ENCODE measurements at regions not wholly inside any gene's neighbourhood (a gene's known extent, or its start where the extent isn't known, plus 50 kb on each side); places are given as distances from the start of the nearest gene placed in this dataset.
A peak's percentile ranks its signal among the peaks of the same experiment; 100 is the strongest.

GRCh38 chr15:62663547-62663946, 379.0 kb upstream of the TPM1 start:
- Mint-ChIP-seq H3K27ac (ENCODE audit: unreplicated experiment) (no peak overlapping the region), H3K27me3 (ENCODE audit: low read depth) (no peaks in the 10 kb centered on the region), H3K4me3 (ENCODE audit: unreplicated experiment) (no peak overlapping the region), H3K4me1 (ENCODE audit: low read depth) (peaks cover 11% of the 10 kb centered on the region), H3K9me3 (ENCODE audit: low read depth) (no peaks in the 10 kb centered on the region), H3K36me3 (ENCODE audit: low read depth) (no peaks in the 10 kb centered on the region)
- TF ChIP-seq CTCF (IDR thresholded peaks at IDR 0.05) = no peak
- no peak for DNase-seq (ENCODE audit: low spot score)

GRCh38 chr15:62665449-62665848, 377.1 kb upstream of the TPM1 start:
- no peak for TF ChIP-seq CTCF (IDR thresholded peaks at IDR 0.05)
- H3K9me3 Mint-ChIP-seq (ENCODE audit: low read depth) = peaks cover 2% of the 10 kb centered on the region
- no peak overlapping the region for H3K4me3 Mint-ChIP-seq (ENCODE audit: unreplicated experiment)
- peak overlapping the region; percentile 32 for H3K27ac Mint-ChIP-seq (ENCODE audit: unreplicated experiment)
- no peak for DNase-seq (ENCODE audit: low spot score)
- no peaks in the 10 kb centered on the region for H3K27me3 Mint-ChIP-seq (ENCODE audit: low read depth)
- peaks cover 2% of the 10 kb centered on the region for H3K36me3 Mint-ChIP-seq (ENCODE audit: low read depth)
- peaks cover 11% of the 10 kb centered on the region for H3K4me1 Mint-ChIP-seq (ENCODE audit: low read depth)

- no peak for TF ChIP-seq CTCF (IDR thresholded peaks at IDR 0.05)
- Mint-ChIP-seq H3K36me3 (ENCODE audit: low read depth) (peaks cover 6% of the 10 kb centered on the region), H3K27me3 (ENCODE audit: low read depth) (no peaks in the 10 kb centered on the region), H3K9me3 (ENCODE audit: low read depth) (peaks cover 7% of the 10 kb centered on the region), H3K27ac (ENCODE audit: unreplicated experiment) (peak overlapping the region; percentile 32), H3K4me1 (ENCODE audit: low read depth) (peaks cover 11% of the 10 kb centered on the region), H3K4me3 (ENCODE audit: unreplicated experiment) (no peak overlapping the region)
- DNase-seq (ENCODE audit: low spot score) = no peak
Measured at GRCh38 chr15:62666046-62666445, 376.5 kb upstream of the TPM1 start.

DNA sequence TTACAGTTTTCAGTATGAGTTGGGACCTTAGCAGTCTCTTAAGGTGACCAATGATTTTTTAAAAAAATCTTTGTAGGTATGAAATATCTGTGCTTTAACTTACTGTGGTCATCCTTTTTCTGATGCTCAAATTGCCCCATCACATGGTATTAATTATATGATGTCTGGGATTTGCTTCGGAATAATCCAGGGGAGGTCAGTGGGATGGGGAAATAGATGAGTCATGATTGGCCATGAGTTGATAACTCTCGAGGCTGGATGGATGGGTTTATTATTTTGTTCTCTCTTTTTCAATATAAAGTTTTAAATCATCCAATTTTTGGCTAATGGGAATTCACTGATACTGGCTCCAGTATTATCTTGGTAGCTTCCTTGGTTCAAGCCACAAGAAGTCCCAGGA, 370.3 kb upstream of the TPM1 start:
- no peak overlapping the region for H3K4me3 Mint-ChIP-seq (ENCODE audit: unreplicated experiment)
- peaks cover 15% of the 10 kb centered on the region for H3K36me3 Mint-ChIP-seq (ENCODE audit: low read depth)
- H3K27ac Mint-ChIP-seq (ENCODE audit: unreplicated experiment) = no peak overlapping the region
- no peaks in the 10 kb centered on the region for H3K4me1 Mint-ChIP-seq (ENCODE audit: low read depth)
- TF ChIP-seq CTCF (IDR thresholded peaks at IDR 0.05) = no peak
- no peaks in the 10 kb centered on the region for H3K27me3 Mint-ChIP-seq (ENCODE audit: low read depth)
- DNase-seq (ENCODE audit: low spot score) = no peak
- peaks cover 7% of the 10 kb centered on the region for H3K9me3 Mint-ChIP-seq (ENCODE audit: low read depth)

- TF ChIP-seq CTCF (IDR thresholded peaks at IDR 0.05) = no peak
- Mint-ChIP-seq H3K4me1 (ENCODE audit: low read depth) (no peaks in the 10 kb centered on the region), H3K27me3 (ENCODE audit: low read depth) (no peaks in the 10 kb centered on the region), H3K27ac (ENCODE audit: unreplicated experiment) (no peak overlapping the region), H3K4me3 (ENCODE audit: unreplicated experiment) (no peak overlapping the region), H3K9me3 (ENCODE audit: low read depth) (peaks cover 4% of the 10 kb centered on the region), H3K36me3 (ENCODE audit: low read depth) (peaks cover 14% of the 10 kb centered on the region)
- no peak for DNase-seq (ENCODE audit: low spot score)
Measured at GRCh38 chr15:62676891-62677290, 365.7 kb upstream of the TPM1 start.

All from chondrocyte (in vitro differentiated cells).